Spinal cord (tissue), 9 donors: ENCODE measurements at regions not wholly inside any gene's neighbourhood (a gene's known extent, or its start where the extent isn't known, plus 50 kb on each side); places are given as distances from the start of the nearest gene placed in this dataset.
"Not testable (repeated sequence)": the region's sequence is repeated elsewhere in the genome, so short reads cannot be mapped to it uniquely, and the experiment has no call there.

Experiments used
- DNase-seq, 6 donors: peaks; one replicate each; pipeline versions ENCODE4 v3.0.0 to v3.0.0-alpha.2; 2013 to 2015; ENCODE audit warnings: low spot score in 6 of 6, low read depth in 4 of 6
- H3K27ac ChIP-seq: one replicate; pipeline ENCODE4 v1.5.1; 2013; ENCODE audit warnings: low read depth, low read length, control low read depth
- H3K27me3 ChIP-seq: one replicate; pipeline ENCODE4 v1.6.1; 2013; ENCODE audit warnings: low read length; ENCODE audit not compliant: control insufficient read depth, insufficient read depth
- H3K36me3 ChIP-seq: one replicate; pipeline ENCODE4 v1.6.1; 2013; ENCODE audit warnings: low read length; ENCODE audit not compliant: control insufficient read depth, insufficient read depth
- H3K4me1 ChIP-seq: one replicate; pipeline ENCODE4 v1.6.1; 2013; ENCODE audit warnings: low read length; ENCODE audit not compliant: control insufficient read depth, insufficient read depth
- H3K4me3 ChIP-seq: one replicate; pipeline ENCODE4 v1.5.1; 2013; ENCODE audit warnings: low read depth, low read length, control low read depth
- H3K9me3 ChIP-seq: one replicate; pipeline ENCODE4 v1.6.1; 2013; ENCODE audit warnings: low read length; ENCODE audit not compliant: control insufficient read depth, insufficient read depth
- WGBS: methylation state at CpG from one replicate; pipeline ENCODE4 v1.1.5; 2013; ENCODE audit warnings: missing lambda C conversion rate; ENCODE audit not compliant: insufficient coverage; 5-methylcytosine and 5-hydroxymethylcytosine counted together
- donor health status: healthy.

- H3K36me3 ChIP-seq, result no peaks in the 10 kb centered on the region
- no peaks in the 10 kb centered on the region for H3K27me3 ChIP-seq
- H3K9me3 ChIP-seq, result no peaks in the 10 kb centered on the region
- 44% methylated on average over 2 of the region's 2 CpGs for WGBS
- no peaks in the 10 kb centered on the region for H3K4me1 ChIP-seq
- no peak overlapping the region for H3K27ac ChIP-seq
- no peak for DNase-seq
- no peak overlapping the region for H3K4me3 ChIP-seq
Measured at GRCh38 chr15:57887825-57888224, 177.7 kb downstream of the ALDH1A2 start.

GRCh38 chr15:57890351-57890750, 175.2 kb downstream of the ALDH1A2 start:
- Histone ChIP-seq H3K4me3 (no peak overlapping the region), H3K4me1 (no peaks in the 10 kb centered on the region), H3K27ac (no peak overlapping the region), H3K27me3 (no peaks in the 10 kb centered on the region), H3K36me3 (no peaks in the 10 kb centered on the region), H3K9me3 (no peaks in the 10 kb centered on the region)
- DNase-seq, result no peak
- no CpG with 5 or more reads among the region's 1 CpG for WGBS

- no peak for DNase-seq
Measured at GRCh38 chr15:57890878-57891277, 174.6 kb downstream of the ALDH1A2 start.

GRCh38 chr15:57892181-57892580, 173.3 kb downstream of the ALDH1A2 start:
- H3K4me1 ChIP-seq, result no peaks in the 10 kb centered on the region
- H3K27ac ChIP-seq, result no peak overlapping the region
- H3K27me3 ChIP-seq, result no peaks in the 10 kb centered on the region
- H3K4me3 ChIP-seq, result no peak overlapping the region
- no peaks in the 10 kb centered on the region for H3K36me3 ChIP-seq
- H3K9me3 ChIP-seq, result no peaks in the 10 kb centered on the region
- no CpG with 5 or more reads among the region's 1 CpG for WGBS
- DNase-seq, result no peak

More at GRCh38 chr15:57890878-57891277, 174.6 kb downstream of the ALDH1A2 start:
- no CpG with 5 or more reads among the region's 3 CpGs for WGBS
- Histone ChIP-seq H3K4me3 (no peak overlapping the region), H3K27me3 (no peaks in the 10 kb centered on the region), H3K27ac (no peak overlapping the region), H3K36me3 (no peaks in the 10 kb centered on the region), H3K9me3 (no peaks in the 10 kb centered on the region), H3K4me1 (no peaks in the 10 kb centered on the region)

GRCh38 chr15:57893040-57893439, 172.5 kb downstream of the ALDH1A2 start:
- 96% methylated on average over 3 of the region's 5 CpGs for WGBS
- no peaks in the 10 kb centered on the region for H3K4me1 ChIP-seq
- H3K27me3 ChIP-seq, result no peaks in the 10 kb centered on the region

GRCh38 chr15:57895291-57895690, 170.2 kb downstream of the ALDH1A2 start:
- no peak overlapping the region for H3K27ac ChIP-seq
- WGBS, result no CpG with 5 or more reads among the region's 1 CpG
- H3K27me3 ChIP-seq, result no peaks in the 10 kb centered on the region
- no peak for DNase-seq
- no peak overlapping the region for H3K4me3 ChIP-seq
- no peaks in the 10 kb centered on the region for H3K36me3 ChIP-seq
- H3K4me1 ChIP-seq, result no peaks in the 10 kb centered on the region
- no peaks in the 10 kb centered on the region for H3K9me3 ChIP-seq

More at GRCh38 chr15:57893040-57893439, 172.5 kb downstream of the ALDH1A2 start:
- Histone ChIP-seq H3K9me3 (no peaks in the 10 kb centered on the region), H3K27ac (no peak overlapping the region), H3K36me3 (no peaks in the 10 kb centered on the region), H3K4me3 (no peak overlapping the region)
- no peak for DNase-seq

GRCh38 chr15:57896114-57896513, 169.4 kb downstream of the ALDH1A2 start:
- Histone ChIP-seq H3K36me3 (no peaks in the 10 kb centered on the region), H3K27ac (no peak overlapping the region), H3K9me3 (no peaks in the 10 kb centered on the region), H3K4me3 (no peak overlapping the region), H3K4me1 (no peaks in the 10 kb centered on the region), H3K27me3 (no peaks in the 10 kb centered on the region)
- WGBS, result 76% methylated on average over 1 of the region's 5 CpGs
- no peak for DNase-seq

- H3K4me3 ChIP-seq, H3K36me3 ChIP-seq, H3K9me3 ChIP-seq, H3K27me3 ChIP-seq, DNase-seq, H3K27ac ChIP-seq, H3K4me1 ChIP-seq: not testable (repeated sequence)
- WGBS, result 96% methylated on average over 6 of the region's 6 CpGs
Measured at GRCh38 chr15:57896899-57897298, 168.6 kb downstream of the ALDH1A2 start.

GRCh38 chr15:57897870-57898269, 167.6 kb downstream of the ALDH1A2 start:
- H3K4me1 ChIP-seq, result no peaks in the 10 kb centered on the region
- H3K27ac ChIP-seq, result no peak overlapping the region
- no peak for DNase-seq
- H3K36me3 ChIP-seq, result no peaks in the 10 kb centered on the region
- no peak overlapping the region for H3K4me3 ChIP-seq
- H3K27me3 ChIP-seq, result no peaks in the 10 kb centered on the region
- 93% methylated on average over 2 of the region's 3 CpGs for WGBS
- no peaks in the 10 kb centered on the region for H3K9me3 ChIP-seq

GRCh38 chr15:57902155-57902554, 163.4 kb downstream of the ALDH1A2 start:
- no peak for DNase-seq
- Histone ChIP-seq H3K27me3 (no peaks in the 10 kb centered on the region), H3K27ac (no peak overlapping the region), H3K36me3 (no peaks in the 10 kb centered on the region), H3K4me1 (no peaks in the 10 kb centered on the region), H3K9me3 (no peaks in the 10 kb centered on the region), H3K4me3 (no peak overlapping the region)
- WGBS, result no CpG with 5 or more reads among the region's 1 CpG
